ENCODE measurements at regions not wholly inside any gene's neighbourhood (a gene's known extent, or its start where the extent isn't known, plus 50 kb on each side); places are given as distances from the start of the nearest gene placed in this dataset.

DNA sequence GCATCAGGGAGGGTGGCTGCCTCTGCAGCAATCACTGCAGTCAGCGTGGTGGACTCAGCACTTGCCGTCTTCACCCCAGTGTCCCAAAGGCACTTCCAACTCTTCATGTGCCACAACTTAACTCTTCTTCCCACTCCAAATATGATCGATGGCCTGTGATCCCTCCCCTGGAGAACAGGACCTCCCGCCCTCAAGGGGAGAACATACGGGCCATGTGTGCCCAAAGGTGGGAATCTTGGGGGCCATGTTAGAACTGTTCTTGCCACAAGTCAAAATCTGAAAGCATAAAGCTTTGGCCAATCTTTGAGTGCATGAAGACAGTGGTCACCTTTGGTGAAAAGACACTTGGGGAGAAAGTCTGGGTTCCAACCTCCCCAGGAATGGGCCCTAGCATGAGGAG is 368.5 kb upstream of the MGMT start:
- no peak for DNase-seq (ENCODE audit: low read depth, low spot score)

GRCh38 chr10:129099486-129099885 is 367.6 kb upstream of the MGMT start:
- DNase-seq (ENCODE audit: low read depth, low spot score) = no peak

- DNase-seq (ENCODE audit: low read depth, low spot score) = no peak
Measured at GRCh38 chr10:129099992-129100391, 367.0 kb upstream of the MGMT start.

DNA sequence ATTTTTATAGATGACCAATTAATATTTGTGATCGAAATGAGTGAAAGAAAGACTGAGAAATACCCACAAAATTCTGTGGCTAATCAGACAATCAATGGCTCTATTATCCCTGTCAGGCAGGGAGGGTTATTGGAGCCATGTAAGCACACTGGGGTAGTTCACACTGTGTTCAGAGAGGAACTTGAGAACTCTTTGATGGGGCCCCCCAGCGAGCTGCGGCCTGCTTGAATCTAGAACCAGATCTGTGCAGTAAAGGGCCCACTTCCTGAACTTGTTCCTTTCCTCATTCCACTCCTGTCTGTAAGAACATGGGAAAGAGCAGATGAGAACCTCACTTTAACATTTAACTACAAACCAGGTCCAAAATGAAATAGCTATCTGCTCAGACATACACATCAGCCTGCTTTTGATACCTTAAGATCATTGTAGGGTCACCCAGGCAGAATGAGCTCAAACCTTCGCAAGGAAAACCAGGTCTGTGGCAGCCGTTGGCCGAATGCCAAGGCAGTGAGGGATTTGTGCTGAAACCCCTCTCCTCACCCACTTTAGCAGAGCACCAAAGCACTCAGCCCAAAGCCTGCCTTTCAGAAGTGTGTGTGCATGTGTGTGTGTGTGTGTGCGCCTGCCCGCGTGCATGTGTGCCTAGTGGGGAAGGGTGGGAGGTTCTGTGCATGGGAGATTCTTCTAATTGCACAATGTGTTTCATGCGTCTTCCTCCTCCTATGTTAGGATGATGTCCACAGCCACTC is 365.6 kb upstream of the MGMT start:
- no peak for DNase-seq (ENCODE audit: low read depth, low spot score)

DNA sequence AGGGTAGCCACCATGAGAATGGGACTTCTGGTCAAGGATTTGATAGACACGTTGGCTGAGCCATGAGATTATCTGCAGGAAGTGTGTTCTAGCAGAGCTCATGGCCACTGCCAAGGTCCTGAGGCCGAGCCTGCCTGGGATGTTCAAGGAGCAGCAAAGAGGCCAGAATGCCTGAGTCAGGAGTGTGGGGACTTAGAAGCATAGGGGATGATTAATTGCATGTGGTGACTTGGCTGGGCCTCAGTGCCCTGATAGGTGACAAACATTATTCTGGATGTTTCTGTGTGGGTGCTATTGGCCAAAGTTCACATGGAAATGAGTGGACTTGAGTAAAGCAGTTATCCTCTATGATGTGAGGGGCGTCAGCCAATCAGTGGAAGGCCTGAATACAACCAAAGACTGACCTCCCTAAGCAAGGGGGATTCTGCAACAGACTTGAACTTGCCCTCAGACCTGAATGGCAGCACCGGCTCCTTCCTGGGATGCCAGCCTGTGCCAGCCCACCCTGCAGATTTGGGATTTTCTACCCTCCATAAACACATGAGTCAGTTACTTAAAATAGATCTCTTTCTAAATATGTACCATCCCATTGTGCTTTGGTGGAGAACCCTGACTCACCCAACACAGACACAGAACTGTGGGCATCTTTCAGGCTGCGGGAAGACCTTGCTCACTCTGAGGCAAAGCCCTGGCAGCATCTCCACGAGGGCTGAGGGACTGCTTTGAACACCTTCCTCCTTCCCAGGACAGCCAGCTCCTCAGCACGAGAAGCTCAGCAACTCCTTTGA is 363.9 kb upstream of the MGMT start:
- DNase-seq (ENCODE audit: low read depth, low spot score) = no peak

- DNase-seq (ENCODE audit: low read depth, low spot score) = no peak
Measured at GRCh38 chr10:129104266-129105045, 362.6 kb upstream of the MGMT start.

GRCh38 chr10:129105266-129105665 is 361.8 kb upstream of the MGMT start:
- DNase-seq (ENCODE audit: low read depth, low spot score) = no peak

- no peak for DNase-seq (ENCODE audit: low read depth, low spot score)
Measured at GRCh38 chr10:129106314-129106713, 360.7 kb upstream of the MGMT start.

GRCh38 chr10:129107525-129107924 is 359.5 kb upstream of the MGMT start:
- DNase-seq (ENCODE audit: low read depth, low spot score) = no peak

DNA sequence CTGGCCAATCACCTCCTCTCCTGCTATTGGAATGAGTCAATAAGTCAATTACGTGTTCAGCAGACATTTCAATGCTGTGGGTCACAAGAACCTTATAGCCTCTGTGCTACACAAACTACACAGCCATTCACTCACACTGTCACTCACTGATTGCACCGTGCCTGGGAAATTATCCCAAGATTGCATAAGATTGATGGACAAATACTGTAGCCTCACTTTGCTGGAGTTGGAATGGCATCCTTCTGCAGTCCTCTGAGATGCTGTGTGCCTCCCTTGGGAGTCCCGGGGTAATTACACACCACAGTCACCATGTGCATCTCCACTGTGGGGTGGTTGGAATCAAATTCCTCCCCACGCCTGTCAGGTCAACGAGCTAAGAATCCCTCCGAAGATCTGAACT is 358.7 kb upstream of the MGMT start:
- DNase-seq (ENCODE audit: low read depth, low spot score) = no peak

DNA sequence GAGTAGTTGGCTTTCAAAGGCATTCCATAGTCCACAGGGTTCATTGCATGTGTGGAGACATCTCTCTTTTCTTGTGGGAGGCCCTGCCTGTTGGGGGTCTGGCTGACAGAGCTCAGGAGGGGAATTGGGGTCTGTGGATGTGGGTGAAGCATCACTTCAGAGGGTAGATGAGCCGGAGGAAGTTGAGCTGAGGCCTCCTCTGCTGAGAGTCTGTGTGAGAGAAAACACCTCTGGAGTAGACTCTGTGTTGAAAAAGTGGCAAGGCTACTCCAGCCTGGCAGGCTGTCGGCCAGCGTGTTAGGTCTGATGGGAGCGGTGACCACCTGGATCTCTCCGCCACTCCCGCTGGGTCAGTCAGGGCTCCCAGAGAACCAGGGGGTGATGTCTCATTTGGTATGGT is 358.0 kb upstream of the MGMT start:
- DNase-seq (ENCODE audit: low read depth, low spot score) = no peak

- no peak for DNase-seq (ENCODE audit: low read depth, low spot score)
Measured at GRCh38 chr10:129110780-129111179, 356.3 kb upstream of the MGMT start.

- DNase-seq (ENCODE audit: low read depth, low spot score) = no peak
Measured at GRCh38 chr10:129111922-129112321, 355.1 kb upstream of the MGMT start.

GRCh38 chr10:129114588-129114987 is 352.5 kb upstream of the MGMT start:
- DNase-seq (ENCODE audit: low read depth, low spot score) = no peak

- no peak for DNase-seq (ENCODE audit: low read depth, low spot score)
Measured at GRCh38 chr10:129116371-129116770, 350.7 kb upstream of the MGMT start.

- DNase-seq (ENCODE audit: low read depth, low spot score) = no peak
Measured at GRCh38 chr10:129120441-129120840, 346.6 kb upstream of the MGMT start.

DNA sequence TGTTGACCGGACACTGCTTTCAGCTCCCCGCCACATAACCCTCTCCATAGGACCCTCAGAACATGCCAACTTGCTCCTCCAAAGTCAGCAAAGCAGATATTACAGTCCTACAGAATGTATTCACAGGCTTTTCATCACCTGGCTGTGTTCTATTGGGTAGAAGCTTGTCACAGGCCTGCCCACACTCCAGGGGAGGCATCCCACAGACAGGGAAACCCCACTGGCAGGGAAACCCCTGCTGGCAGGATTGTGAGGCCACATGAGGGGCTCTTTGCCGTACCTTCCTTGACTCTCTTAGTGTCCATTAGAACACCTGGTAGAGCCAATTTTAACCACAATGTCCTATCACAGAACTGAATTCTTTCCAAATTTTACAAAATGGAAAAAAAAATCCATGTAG is 344.2 kb upstream of the MGMT start:
- no peak for DNase-seq (ENCODE audit: low read depth, low spot score)

- DNase-seq (ENCODE audit: low read depth, low spot score) = no peak
Measured at GRCh38 chr10:129123428-129123827, 343.6 kb upstream of the MGMT start.

GRCh38 chr10:129126982-129127381 is 340.1 kb upstream of the MGMT start:
- no peak for DNase-seq (ENCODE audit: low read depth, low spot score)

DNA sequence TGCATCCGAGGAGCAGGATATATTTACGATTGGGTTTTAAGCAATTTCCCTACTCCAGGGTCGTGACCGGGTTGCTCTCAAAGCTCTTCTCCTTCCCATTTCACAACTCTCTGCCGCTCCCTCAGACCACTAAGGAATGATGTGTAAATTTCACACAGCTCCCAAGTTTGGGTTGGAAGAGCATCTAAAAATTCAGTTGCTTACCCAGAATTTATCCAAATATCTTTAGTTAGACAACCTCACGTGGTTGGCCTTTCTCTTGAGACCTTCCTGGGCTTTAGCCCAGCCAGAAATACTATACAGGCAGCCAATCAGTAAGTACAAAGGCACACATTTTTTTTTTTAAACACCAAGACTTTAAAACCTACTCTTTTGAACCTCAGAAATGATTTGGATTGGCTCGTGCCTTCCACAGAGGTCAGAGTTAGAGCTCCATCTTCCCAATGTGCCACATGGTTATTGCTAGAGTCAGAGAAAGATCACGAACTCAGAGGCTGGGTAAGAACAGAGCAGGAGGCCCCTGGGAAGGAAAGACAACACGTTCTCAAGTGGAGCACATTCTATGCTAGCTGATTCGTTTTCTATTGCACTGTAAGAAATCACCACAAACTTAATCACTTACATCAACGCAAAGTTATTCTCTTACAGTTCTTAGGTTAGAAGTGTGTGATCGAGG is 335.4 kb upstream of the MGMT start:
- DNase-seq (ENCODE audit: low read depth, low spot score) = no peak

GRCh38 chr10:129133856-129134255 is 333.2 kb upstream of the MGMT start:
- no peak for DNase-seq (ENCODE audit: low read depth, low spot score)

DNA sequence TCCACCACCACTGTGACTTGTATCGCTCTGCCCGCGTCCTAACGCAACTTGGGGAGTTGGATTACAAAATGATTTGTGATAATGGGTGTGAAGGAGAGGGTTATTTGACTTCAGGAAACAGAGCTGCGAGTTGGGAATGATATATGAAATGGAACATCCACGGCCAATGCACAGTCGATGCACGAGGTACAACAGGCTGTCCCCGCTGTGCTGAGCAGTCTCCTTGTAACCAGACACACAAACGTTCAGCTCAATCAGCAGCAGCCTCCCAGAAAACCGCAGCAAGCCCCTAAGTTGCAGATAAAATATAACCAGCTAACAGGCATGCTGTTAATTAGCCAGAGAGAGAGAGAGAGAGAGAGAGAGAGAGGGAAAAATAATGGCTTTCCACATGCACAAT is 332.7 kb upstream of the MGMT start:
- DNase-seq (ENCODE audit: low read depth, low spot score) = no peak

Measured in activated CD4-positive, CD25-positive, alpha-beta regulatory T cell treated with anti-CD3 and anti-CD28 coated beads, Interleukin-2, amount 50 U/mL, for 16 hours (primary cell).